BE2C (cell line): ENCODE measurements at regions not wholly inside any gene's neighbourhood (a gene's known extent, or its start where the extent isn't known, plus 50 kb on each side); places are given as distances from the start of the nearest gene placed in this dataset.

Experiments used
- DNase-seq: peaks from one replicate; pipeline ENCODE4 v3.0.0-alpha.2; 2020
- H3K27me3 ChIP-seq: fragments of 250-450 bp; sonication (Bioruptor Pico); 2 replicates; pipeline ENCODE4 v1.5.1; 2020; ENCODE audit warnings: mild to moderate bottlenecking
- H3K36me3 ChIP-seq: fragments of 250-450 bp; sonication (Bioruptor Pico); 2 replicates; pipeline ENCODE4 v1.5.1; 2020; ENCODE audit warnings: mild to moderate bottlenecking
- H3K4me1 ChIP-seq: fragments of 250-450 bp; sonication (Bioruptor Pico); 2 replicates; pipeline ENCODE4 v1.5.1; 2020
- H3K4me3 ChIP-seq: 2 replicates; pipeline ENCODE4 v1.5.1; 2011; ENCODE audit warnings: low read depth, low read length
- H3K9me3 ChIP-seq: fragments of 250-450 bp; sonication (Bioruptor Pico); 2 replicates; pipeline ENCODE4 v1.5.1; 2020
- TF ChIP-seq, protein P1 (sequence below): IDR thresholded peaks from 2 replicates; pipeline ENCODE4 v1.5.1; 2012; ENCODE audit warnings: mild to moderate bottlenecking, low read depth, low read length

DNA sequence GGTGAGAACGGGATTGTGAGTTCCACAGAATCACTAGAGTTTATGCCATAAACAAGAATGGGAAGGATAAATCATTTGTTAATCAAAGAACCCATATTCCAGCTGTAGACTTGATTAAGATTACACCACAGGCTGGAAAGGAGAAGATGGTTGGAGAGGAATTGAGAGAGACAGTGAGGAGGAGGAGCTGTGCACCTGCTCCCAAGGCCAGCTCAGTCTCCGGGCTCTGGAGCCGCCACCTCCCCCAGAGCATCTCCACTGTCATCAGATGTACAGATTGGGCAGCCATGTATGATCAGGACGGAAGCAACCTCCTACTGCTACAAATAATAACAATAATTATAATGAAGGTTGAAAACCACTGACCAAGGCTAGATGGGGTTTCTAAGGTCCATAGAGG lies 170.0 kb downstream of the MINAR1 start:
- H3K4me3 ChIP-seq, result no peak overlapping the region
- H3K9me3 ChIP-seq, result no peaks in the 10 kb centered on the region
- no peaks in the 10 kb centered on the region for H3K27me3 ChIP-seq
- TF ChIP-seq, protein P1, sequence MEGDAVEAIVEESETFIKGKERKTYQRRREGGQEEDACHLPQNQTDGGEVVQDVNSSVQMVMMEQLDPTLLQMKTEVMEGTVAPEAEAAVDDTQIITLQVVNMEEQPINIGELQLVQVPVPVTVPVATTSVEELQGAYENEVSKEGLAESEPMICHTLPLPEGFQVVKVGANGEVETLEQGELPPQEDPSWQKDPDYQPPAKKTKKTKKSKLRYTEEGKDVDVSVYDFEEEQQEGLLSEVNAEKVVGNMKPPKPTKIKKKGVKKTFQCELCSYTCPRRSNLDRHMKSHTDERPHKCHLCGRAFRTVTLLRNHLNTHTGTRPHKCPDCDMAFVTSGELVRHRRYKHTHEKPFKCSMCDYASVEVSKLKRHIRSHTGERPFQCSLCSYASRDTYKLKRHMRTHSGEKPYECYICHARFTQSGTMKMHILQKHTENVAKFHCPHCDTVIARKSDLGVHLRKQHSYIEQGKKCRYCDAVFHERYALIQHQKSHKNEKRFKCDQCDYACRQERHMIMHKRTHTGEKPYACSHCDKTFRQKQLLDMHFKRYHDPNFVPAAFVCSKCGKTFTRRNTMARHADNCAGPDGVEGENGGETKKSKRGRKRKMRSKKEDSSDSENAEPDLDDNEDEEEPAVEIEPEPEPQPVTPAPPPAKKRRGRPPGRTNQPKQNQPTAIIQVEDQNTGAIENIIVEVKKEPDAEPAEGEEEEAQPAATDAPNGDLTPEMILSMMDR, result no peak
- no peaks in the 10 kb centered on the region for H3K36me3 ChIP-seq
- no peaks in the 10 kb centered on the region for H3K4me1 ChIP-seq
- no peak for DNase-seq

DNA sequence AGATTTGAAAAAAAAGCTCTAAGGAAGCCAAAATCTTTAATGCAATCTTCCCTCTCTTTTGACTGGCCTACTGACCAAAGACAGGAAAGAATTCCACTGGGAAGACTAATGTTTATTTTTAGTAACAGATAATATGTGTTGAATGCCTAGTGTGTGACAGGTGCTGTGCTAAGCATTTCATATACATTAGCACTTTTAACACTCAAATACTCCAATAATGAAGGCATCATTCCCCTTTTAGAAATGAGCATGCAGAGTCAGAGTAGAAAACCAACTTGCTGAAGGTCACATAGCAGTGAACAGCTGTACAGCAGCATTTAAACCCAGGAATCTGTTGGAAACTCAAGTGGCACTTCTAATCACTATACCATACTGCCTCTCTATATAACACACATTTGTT lies 170.6 kb downstream of the MINAR1 start:
- no peaks in the 10 kb centered on the region for H3K27me3 ChIP-seq
- DNase-seq, result no peak
- no peak overlapping the region for H3K4me3 ChIP-seq
- H3K36me3 ChIP-seq, result no peaks in the 10 kb centered on the region
- no peaks in the 10 kb centered on the region for H3K9me3 ChIP-seq
- H3K4me1 ChIP-seq, result no peaks in the 10 kb centered on the region
- TF ChIP-seq, protein P1, result no peak

DNA sequence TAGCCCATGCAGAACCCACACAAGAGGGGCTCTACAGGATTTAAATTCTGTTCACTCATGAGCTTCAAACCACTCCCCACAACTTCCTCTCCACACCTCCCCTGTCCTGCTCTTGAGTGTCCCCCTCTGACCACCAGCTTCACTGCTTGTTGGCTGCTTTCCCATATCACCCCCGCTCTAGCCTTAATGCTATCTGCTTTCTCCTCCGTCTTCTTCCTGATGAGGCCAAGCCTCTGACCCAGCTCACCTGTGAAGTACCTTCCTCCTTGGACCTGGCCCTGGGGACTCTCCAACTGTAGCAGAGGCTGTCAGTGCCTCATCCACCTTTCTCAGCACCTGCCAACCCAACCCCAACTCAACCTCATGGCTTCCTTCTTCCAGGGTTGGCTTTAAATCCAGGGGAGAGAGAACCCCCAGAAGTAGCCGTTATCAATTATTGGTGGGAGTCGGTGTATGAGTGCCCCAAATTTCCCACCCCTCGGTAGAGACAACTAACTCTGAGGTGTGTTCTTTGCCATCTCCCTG lies 174.8 kb downstream of the MINAR1 start:
- no peak overlapping the region for H3K4me3 ChIP-seq
- no peaks in the 10 kb centered on the region for H3K36me3 ChIP-seq
- no peak for DNase-seq
- no peaks in the 10 kb centered on the region for H3K4me1 ChIP-seq
- TF ChIP-seq, protein P1, result no peak
- H3K27me3 ChIP-seq, result no peaks in the 10 kb centered on the region
- no peaks in the 10 kb centered on the region for H3K9me3 ChIP-seq

DNA sequence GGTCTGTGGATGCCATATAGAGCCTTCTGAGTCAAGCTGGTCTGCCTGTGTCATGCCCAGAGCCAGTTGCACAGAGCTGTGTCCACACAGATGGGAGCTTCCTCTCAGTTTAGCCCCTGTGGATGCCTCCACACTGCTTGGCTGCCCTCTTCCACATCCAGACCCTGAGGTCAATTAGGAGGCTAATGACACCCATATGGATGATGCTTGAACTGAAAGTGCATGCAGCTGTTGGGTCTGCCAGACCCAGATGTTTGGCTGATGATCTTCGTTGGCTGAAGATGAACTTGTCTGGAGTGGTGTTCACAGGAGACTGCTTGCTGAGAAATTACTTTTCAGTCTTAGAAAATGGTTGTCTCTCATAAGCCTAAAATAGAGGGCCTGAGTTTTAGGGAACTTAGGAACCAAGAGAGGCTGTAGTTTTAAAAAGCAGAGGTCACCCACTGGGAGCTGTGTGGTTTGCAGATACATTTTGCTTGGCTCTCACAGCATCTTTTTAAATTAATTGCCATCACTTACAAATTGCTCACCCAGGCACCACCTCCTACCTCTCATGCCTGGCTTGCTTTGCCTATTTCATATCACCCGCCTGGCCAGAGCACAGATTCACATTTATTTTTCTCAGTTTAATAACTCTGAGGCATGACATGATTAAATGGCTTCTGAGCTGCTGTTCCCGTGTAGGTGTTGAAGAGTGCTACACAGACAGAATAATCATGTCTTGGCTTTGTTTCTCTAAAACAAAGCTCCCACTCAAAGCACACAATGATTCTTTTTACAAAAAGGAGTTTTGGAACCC lies 176.1 kb downstream of the MINAR1 start:
- TF ChIP-seq, protein P1, result no peak
- Histone ChIP-seq H3K27me3 (no peaks in the 10 kb centered on the region), H3K9me3 (no peaks in the 10 kb centered on the region)

DNA sequence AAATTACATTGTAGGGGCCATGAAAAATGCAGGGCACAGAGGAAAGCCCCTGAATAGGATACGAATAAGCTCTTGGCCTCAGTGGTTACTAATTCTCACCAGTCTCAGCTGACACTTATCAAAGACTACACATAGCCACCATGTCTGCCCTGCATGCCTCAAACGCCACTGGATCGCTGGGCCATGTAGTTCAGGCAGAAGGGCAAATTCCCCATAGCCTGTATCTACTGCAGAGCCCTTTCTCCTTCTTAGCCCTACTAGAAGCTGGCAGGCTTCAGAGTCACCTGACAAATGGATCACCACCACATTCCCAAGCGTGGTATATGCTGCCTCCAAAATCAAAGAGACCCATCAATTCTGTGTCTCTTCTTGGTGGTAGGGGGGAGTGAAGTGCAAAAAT lies 177.4 kb downstream of the MINAR1 start:
- DNase-seq, result no peak
- H3K4me3 ChIP-seq, result no peak overlapping the region
- TF ChIP-seq, protein P1, result no peak
- no peaks in the 10 kb centered on the region for H3K36me3 ChIP-seq
- H3K4me1 ChIP-seq, result peaks cover 3% of the 10 kb centered on the region; the same call in 1 of the 2 replicates
- no peaks in the 10 kb centered on the region for H3K27me3 ChIP-seq
- H3K9me3 ChIP-seq, result no peaks in the 10 kb centered on the region

More for the DNA sequence above, 176.1 kb downstream of the MINAR1 start:
- H3K4me3 ChIP-seq, result no peak overlapping the region
- no peak for DNase-seq
- H3K4me1 ChIP-seq, result no peaks in the 10 kb centered on the region
- H3K36me3 ChIP-seq, result no peaks in the 10 kb centered on the region

DNA sequence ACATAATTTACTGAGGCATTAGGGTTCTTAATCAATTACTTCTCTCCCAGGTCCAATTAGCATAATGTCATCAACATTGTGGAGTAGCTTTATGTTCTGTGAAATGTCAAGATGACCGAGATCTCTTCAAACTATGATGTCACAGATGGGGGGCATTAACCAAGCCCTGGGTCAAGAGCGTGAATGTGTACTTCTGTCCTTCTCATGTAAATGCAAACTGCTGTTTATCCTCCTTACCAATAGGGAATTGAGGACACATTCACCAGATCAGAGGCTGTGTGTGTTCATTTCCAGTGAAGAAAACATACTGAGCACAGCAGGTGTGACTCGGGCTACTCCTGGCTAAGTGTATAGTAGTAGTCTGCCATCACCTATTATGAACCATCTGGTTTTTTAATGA lies 177.9 kb downstream of the MINAR1 start:
- no peaks in the 10 kb centered on the region for H3K9me3 ChIP-seq

More for the DNA sequence above, 177.9 kb downstream of the MINAR1 start:
- DNase-seq, result no peak
- peaks cover 3% of the 10 kb centered on the region; the same call in 1 of the 2 replicates for H3K4me1 ChIP-seq
- H3K27me3 ChIP-seq, result no peaks in the 10 kb centered on the region
- H3K36me3 ChIP-seq, result no peaks in the 10 kb centered on the region
- H3K4me3 ChIP-seq, result no peak overlapping the region
- TF ChIP-seq, protein P1, result no peak
